ENCODE measurements at regions not wholly inside any gene's neighbourhood (a gene's known extent, or its start where the extent isn't known, plus 50 kb on each side); places are given as distances from the start of the nearest gene placed in this dataset.

GRCh38 chr18:68568364-68569155, 146.3 kb downstream of the TMX3 start:
- Mint-ChIP-seq H3K27me3 (ENCODE audit: low read depth) (no peaks in the 10 kb centered on the region), H3K9me3 (ENCODE audit: low read depth) (peaks cover 9% of the 10 kb centered on the region)
- DNase-seq (ENCODE audit: low spot score) = no peak

GRCh38 chr18:68566991-68567390, 147.9 kb downstream of the TMX3 start:
- peaks cover 6% of the 10 kb centered on the region for H3K9me3 Mint-ChIP-seq (ENCODE audit: low read depth)
- no peaks in the 10 kb centered on the region for H3K27me3 Mint-ChIP-seq (ENCODE audit: low read depth)
- no peak overlapping the region for H3K4me3 Mint-ChIP-seq (ENCODE audit: unreplicated experiment)
- H3K27ac Mint-ChIP-seq (ENCODE audit: unreplicated experiment) = no peak overlapping the region
- H3K4me1 Mint-ChIP-seq (ENCODE audit: low read depth) = peaks cover 27% of the 10 kb centered on the region
- H3K36me3 Mint-ChIP-seq (ENCODE audit: low read depth) = no peaks in the 10 kb centered on the region
- no peak for TF ChIP-seq CTCF (IDR thresholded peaks at IDR 0.05)
- no peak for DNase-seq (ENCODE audit: low spot score)

More at GRCh38 chr18:68568364-68569155, 146.3 kb downstream of the TMX3 start:
- no peak for TF ChIP-seq CTCF (IDR thresholded peaks at IDR 0.05)
- Mint-ChIP-seq H3K4me3 (ENCODE audit: unreplicated experiment) (no peak overlapping the region), H3K4me1 (ENCODE audit: low read depth) (peaks cover 27% of the 10 kb centered on the region), H3K27ac (ENCODE audit: unreplicated experiment) (no peak overlapping the region), H3K36me3 (ENCODE audit: low read depth) (no peaks in the 10 kb centered on the region)

- Mint-ChIP-seq H3K9me3 (ENCODE audit: low read depth) (no peaks in the 10 kb centered on the region), H3K27ac (ENCODE audit: unreplicated experiment) (no peak overlapping the region), H3K36me3 (ENCODE audit: low read depth) (no peaks in the 10 kb centered on the region), H3K4me1 (ENCODE audit: low read depth) (peaks cover 27% of the 10 kb centered on the region), H3K4me3 (ENCODE audit: unreplicated experiment) (no peak overlapping the region), H3K27me3 (ENCODE audit: low read depth) (no peaks in the 10 kb centered on the region)
- no peak for TF ChIP-seq CTCF (IDR thresholded peaks at IDR 0.05)
- DNase-seq (ENCODE audit: low spot score) = no peak
Observed at GRCh38 chr18:68564961-68565360, 149.9 kb downstream of the TMX3 start.

- H3K27me3 Mint-ChIP-seq (ENCODE audit: low read depth) = no peaks in the 10 kb centered on the region
- no peak for TF ChIP-seq CTCF (IDR thresholded peaks at IDR 0.05)
Observed at GRCh38 chr18:68564351-68564750, 150.6 kb downstream of the TMX3 start.

GRCh38 chr18:68560128-68560527, 154.8 kb downstream of the TMX3 start:
- H3K9me3 Mint-ChIP-seq (ENCODE audit: low read depth) = no peaks in the 10 kb centered on the region

More at GRCh38 chr18:68564351-68564750, 150.6 kb downstream of the TMX3 start:
- no peak overlapping the region for H3K27ac Mint-ChIP-seq (ENCODE audit: unreplicated experiment)
- DNase-seq (ENCODE audit: low spot score) = no peak
- no peaks in the 10 kb centered on the region for H3K36me3 Mint-ChIP-seq (ENCODE audit: low read depth)
- H3K4me3 Mint-ChIP-seq (ENCODE audit: unreplicated experiment) = no peak overlapping the region
- H3K4me1 Mint-ChIP-seq (ENCODE audit: low read depth) = peaks cover 27% of the 10 kb centered on the region
- no peaks in the 10 kb centered on the region for H3K9me3 Mint-ChIP-seq (ENCODE audit: low read depth)

More at GRCh38 chr18:68560128-68560527, 154.8 kb downstream of the TMX3 start:
- Mint-ChIP-seq H3K4me3 (ENCODE audit: unreplicated experiment) (no peak overlapping the region), H3K36me3 (ENCODE audit: low read depth) (no peaks in the 10 kb centered on the region), H3K27ac (ENCODE audit: unreplicated experiment) (no peak overlapping the region), H3K27me3 (ENCODE audit: low read depth) (no peaks in the 10 kb centered on the region), H3K4me1 (ENCODE audit: low read depth) (peaks cover 9% of the 10 kb centered on the region)
- DNase-seq (ENCODE audit: low spot score) = no peak
- no peak for TF ChIP-seq CTCF (IDR thresholded peaks at IDR 0.05)
